Stimulated activated CD8-positive, alpha-beta memory T cell treated with anti-CD3 and anti-CD28 coated beads, Interleukin-7, amount 100 ng/mL, for 1 hour (primary cell): ENCODE measurements at regions not wholly inside any gene's neighbourhood (a gene's known extent, or its start where the extent isn't known, plus 50 kb on each side); places are given as distances from the start of the nearest gene placed in this dataset.
"Not testable (repeated sequence)": the region's sequence is repeated elsewhere in the genome, so short reads cannot be mapped to it uniquely, and the experiment has no call there.

Source experiments
- DNase-seq, 2 donors: peaks; one replicate each; pipeline ENCODE4 v3.0.0-alpha.2; 2020; ENCODE audit warnings: low read depth in 2 of 2

DNA sequence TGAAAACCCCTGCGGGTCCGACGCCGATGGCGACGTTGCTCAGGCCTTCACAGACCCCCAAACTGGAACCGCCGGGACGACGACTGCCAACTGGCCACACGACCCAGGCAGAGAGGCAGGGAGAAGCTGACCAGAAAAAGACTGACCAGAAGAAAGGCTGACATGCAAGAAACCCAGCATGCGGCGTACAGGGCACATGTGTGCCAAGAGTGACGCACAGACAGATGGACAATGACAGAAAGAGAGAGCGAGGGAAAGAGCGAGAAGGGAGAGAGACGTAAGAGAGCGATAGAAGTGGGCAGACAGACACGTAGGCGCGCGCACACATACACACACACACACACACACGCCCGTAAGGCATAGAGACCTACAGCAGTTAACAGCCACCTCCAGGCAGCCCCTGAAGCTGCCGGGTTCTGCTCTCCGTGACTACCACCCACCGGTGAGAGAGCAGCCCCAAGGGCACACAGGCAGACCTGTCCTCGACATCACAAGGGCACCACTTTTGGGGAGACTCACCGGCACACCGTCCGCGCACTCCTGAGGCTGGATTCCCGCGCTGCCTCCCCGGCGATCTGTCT is 67.2 kb upstream of the ZNF527 start:
- DNase-seq: no peak

DNA sequence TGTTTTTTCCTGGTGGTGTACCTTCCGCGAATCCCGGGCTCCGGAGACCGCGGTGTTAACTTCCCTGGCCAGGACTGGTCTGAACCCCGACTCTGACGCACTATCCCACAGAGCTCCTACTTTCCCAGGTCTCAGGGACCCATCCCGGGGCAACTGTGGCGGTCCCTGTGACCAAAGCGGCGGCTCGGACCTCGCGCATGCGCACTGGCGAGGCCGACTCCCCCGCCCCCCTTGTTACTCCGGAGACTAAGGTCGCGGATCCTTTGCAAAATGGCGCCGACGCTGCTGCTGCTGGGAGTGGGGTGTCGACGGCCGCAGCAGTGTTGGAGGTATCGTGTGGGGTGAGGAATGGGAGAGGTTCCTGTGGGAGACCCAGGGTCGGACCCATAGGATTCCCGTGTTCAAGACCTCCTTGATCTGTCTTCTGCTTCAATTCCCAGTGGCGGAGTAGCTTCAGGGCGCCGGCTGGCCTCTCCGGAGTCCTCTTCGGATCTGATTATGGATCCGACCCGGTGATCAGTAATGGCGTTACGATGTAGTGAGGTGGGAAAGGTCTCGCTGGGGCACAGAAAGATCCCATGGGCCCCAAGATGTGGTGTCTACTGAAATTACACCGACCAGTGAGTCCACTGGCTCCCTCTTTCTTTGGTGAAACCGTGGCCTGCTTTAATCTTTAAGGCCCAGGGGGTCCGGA is 66.6 kb upstream of the ZNF527 start:
- DNase-seq: no peak

GRCh38 chr19:37304884-37305255 is 66.0 kb upstream of the ZNF527 start:
- no peak for DNase-seq

DNA sequence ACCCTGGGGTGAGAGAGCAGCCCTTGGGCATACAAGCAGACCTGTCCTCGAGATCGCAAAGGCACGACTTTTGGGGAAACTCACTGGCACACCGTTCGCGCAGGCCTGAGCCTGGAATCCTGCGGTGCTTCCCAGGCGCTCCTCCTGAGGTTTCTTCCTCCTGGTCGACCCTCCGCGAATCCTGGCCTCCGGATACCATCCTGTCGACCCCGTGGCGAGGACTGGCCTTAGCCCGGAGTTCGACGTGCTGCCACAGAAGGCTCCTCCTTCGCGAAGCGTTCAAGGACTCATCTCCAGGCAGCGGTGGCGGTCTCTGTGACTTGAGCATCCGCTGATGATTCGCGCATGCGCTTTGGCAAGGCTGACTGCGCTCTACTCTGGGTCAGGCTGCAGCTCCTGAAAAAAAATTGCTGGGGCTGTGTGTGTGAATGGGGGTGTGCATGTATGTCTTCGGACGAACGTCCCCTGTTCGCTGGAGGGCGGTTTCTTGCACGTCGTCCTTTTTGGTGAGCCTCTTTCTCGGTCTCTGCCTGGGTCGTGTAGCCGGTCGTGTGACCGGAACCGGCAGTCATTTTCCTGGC is 64.4 kb upstream of the ZNF527 start:
- DNase-seq: no peak

GRCh38 chr19:37309834-37310575 is 60.9 kb upstream of the ZNF527 start:
- DNase-seq: no peak

GRCh38 chr19:37312531-37313334 is 58.2 kb upstream of the ZNF527 start:
- peak in 1 of 2 donors; percentile 27 for DNase-seq

GRCh38 chr19:37313335-37313627 is 57.6 kb upstream of the ZNF527 start:
- DNase-seq: no peak

- peak; percentile 85 to 87 for DNase-seq
These were observed 53.3 kb upstream of the ZNF527 start for GRCh38 chr19:37317403-37318209.

GRCh38 chr19:37320988-37321387 is 49.9 kb upstream of the ZNF527 start:
- not testable (repeated sequence) for DNase-seq
